B cell (primary cell): ENCODE measurements at regions not wholly inside any gene's neighbourhood (a gene's known extent, or its start where the extent isn't known, plus 50 kb on each side); places are given as distances from the start of the nearest gene placed in this dataset.

Source experiments
- ATAC-seq: fragments of 200-7000 bp; cut with Tn5 transposase; one replicate; pipeline ENCODE4 v1.10.0; 2021; ENCODE audit warnings: low read depth, mild to moderate bottlenecking, moderate number of reproducible peaks, moderate library complexity
- CTCF ChIA-PET: fragments of 350-600 bp; sonication (Branson Sonifier 250); formaldehyde crosslinking; loops from one replicate; lab custom pipeline; 2021; ENCODE audit warnings: antibody characterized with exemption, inconsistent platforms; lab: Charles Lee
- POLR2A ChIA-PET: fragments of 350-600 bp; sonication (Branson Sonifier 250); formaldehyde crosslinking; loops from one replicate; lab custom pipeline; 2021; ENCODE audit warnings: antibody characterized with exemption; lab: Charles Lee
- DNase-seq: peaks from one replicate; pipeline ENCODE4 v3.0.0; 2013
- H2AFZ ChIP-seq: 2 replicates; pipeline ENCODE4 v1.6.1; 2012; ENCODE audit warnings: mild to moderate bottlenecking, low read depth, low read length; ENCODE audit not compliant: insufficient read depth, poor library complexity, severe bottlenecking
- H3K27ac ChIP-seq, 2 donors: 1 replicate in 1 of 2; 2 replicates in 1 of 2; pipeline ENCODE4 v1.5.1; 2012 to 2013; ENCODE audit warnings: low read length in 2 of 2, mild to moderate bottlenecking in 2 of 2, moderate library complexity in 1 of 2
- H3K27me3 ChIP-seq, 4 experiments: fragments of 200-600 bp in 1 of 4; sonication (generic) in 1 of 4; replicated peaks in 1 of 4; 1 replicate in 2 of 4; 2 replicates in 2 of 4; pipeline versions ENCODE4 v1.6.1 to v1.7.0; 2013 to 2016; ENCODE audit warnings: low read length in 3 of 4, mild to moderate bottlenecking in 2 of 4, mixed read lengths in 1 of 4, moderate library complexity in 1 of 4; ENCODE audit not compliant: insufficient read depth in 4 of 4, control insufficient read depth in 3 of 4; ENCODE audit errors: control extremely low read depth in 1 of 4
- H3K36me3 ChIP-seq, 2 experiments: replicated peaks in 1 of 2; 1 replicate in 1 of 2; 2 replicates in 1 of 2; pipeline versions ENCODE4 v1.6.1 to v1.7.1; 2013; ENCODE audit warnings: low read length in 1 of 2; ENCODE audit not compliant: insufficient read depth in 2 of 2, control insufficient read depth in 1 of 2; ENCODE audit errors: control extremely low read depth in 1 of 2, extremely low read depth in 1 of 2
- H3K4me1 ChIP-seq, 2 donors: fragments of 200-600 bp in 1 of 2; sonication (generic) in 1 of 2; 1 replicate in 1 of 2; 2 replicates in 1 of 2; pipeline versions ENCODE4 v1.5.1 to v1.6.1; 2013 to 2017; ENCODE audit warnings: low read length in 2 of 2; ENCODE audit not compliant: control insufficient read depth in 2 of 2, insufficient read depth in 2 of 2
- H3K4me2 ChIP-seq: replicated peaks from 2 replicates; pipeline ENCODE3; 2012; ENCODE audit warnings: mild to moderate bottlenecking, low read depth, low read length; ENCODE audit not compliant: poor library complexity, severe bottlenecking
- H3K4me3 ChIP-seq, 5 experiments: fragments of 200-600 bp in 1 of 5; sonication (generic) in 1 of 5; 1 replicate in 3 of 5; 2 replicates in 2 of 5; pipeline versions ENCODE4 v1.5.1 to v1.7.0; 2011 to 2016; ENCODE audit warnings: low read length in 4 of 5, mild to moderate bottlenecking in 4 of 5, low read depth in 2 of 5, control low read depth in 1 of 5, moderate library complexity in 1 of 5; ENCODE audit not compliant: insufficient read depth in 1 of 5; ENCODE audit errors: control extremely low read depth in 1 of 5, extremely low read depth in 1 of 5
- H3K79me2 ChIP-seq: fragments of 200-600 bp; sonication (generic); one replicate; pipeline ENCODE4 v1.6.0; 2016; ENCODE audit warnings: low read length; ENCODE audit not compliant: control insufficient read depth, insufficient read depth
- H3K9ac ChIP-seq: fragments of 200-600 bp; sonication (generic); 2 replicates; pipeline ENCODE4 v1.6.1; 2017; ENCODE audit warnings: mild to moderate bottlenecking, low read length, moderate library complexity
- H3K9me3 ChIP-seq, 3 donors: one replicate each; pipeline versions ENCODE4 v1.6.1 to v1.7.1; 2013; ENCODE audit warnings: low read length in 2 of 3; ENCODE audit not compliant: control insufficient read depth in 2 of 3, insufficient read depth in 1 of 3; ENCODE audit errors: control extremely low read depth in 1 of 3
- H4K20me1 ChIP-seq: 2 replicates; pipeline ENCODE4 v1.6.0; 2012; ENCODE audit warnings: mild to moderate bottlenecking, low read length; ENCODE audit not compliant: insufficient read depth, control insufficient read depth, poor library complexity, severe bottlenecking
- H3K27ac Mint-ChIP-seq: one replicate; pipeline ENCODE4 v1.8.0; 2021; ENCODE audit warnings: mixed read lengths
- H3K27me3 Mint-ChIP-seq: one replicate; pipeline ENCODE4 v1.8.0; 2021; ENCODE audit warnings: mixed read lengths
- H3K4me1 Mint-ChIP-seq: one replicate; pipeline ENCODE4 v1.8.0; 2021; ENCODE audit warnings: mixed read lengths
- H3K4me3 Mint-ChIP-seq: one replicate; pipeline ENCODE4 v1.8.0; 2021; ENCODE audit warnings: mixed read lengths
- H3K9me3 Mint-ChIP-seq: one replicate; pipeline ENCODE4 v1.8.0; 2022; ENCODE audit warnings: mixed read lengths; ENCODE audit not compliant: insufficient read depth
- CTCF ChIP-seq: fragments of 200-600 bp; IDR thresholded peaks from one replicate; pipeline ENCODE4 v1.8.0; 2022; ENCODE audit warnings: antibody characterized with exemption, mild to moderate bottlenecking
- EZH2 ChIP-seq: IDR thresholded peaks from 2 replicates; pipeline ENCODE4 v1.6.1; 2012; ENCODE audit warnings: borderline replicate concordance, low read depth, mild to moderate bottlenecking, moderate library complexity, low read length; ENCODE audit not compliant: insufficient read depth, poor library complexity, severe bottlenecking
- WGBS: methylation state at CpG from one replicate; pipeline ENCODE4 v1.1.5; 2013; ENCODE audit warnings: missing lambda C conversion rate; ENCODE audit not compliant: insufficient coverage; 5-methylcytosine and 5-hydroxymethylcytosine counted together
- intact Hi-C: fragments of 100-400 bp; cut with micrococcal nuclease; formaldehyde crosslinking; loops from one replicate; pipeline ENCODE4 v1.10.0; 2022

GRCh38 chr14:38012056-38012455 lies 195.6 kb upstream of the SSTR1 start:
- peaks cover 0 to 16% (median 15%) of the 10 kb centered on the region in 3 donors for H3K9me3 ChIP-seq
- Mint-ChIP-seq H3K4me3 (no peak overlapping the region), H3K27ac (no peak overlapping the region), H3K27me3 (no peaks in the 10 kb centered on the region), H3K4me1 (no peaks in the 10 kb centered on the region), H3K9me3 (peaks cover 6% of the 10 kb centered on the region)
- no peaks in the 10 kb centered on the region for H3K27me3 ChIP-seq
- intact Hi-C loops, result no loop called here
- H4K20me1 ChIP-seq, result no peaks in the 10 kb centered on the region
- H3K27ac ChIP-seq, result no peak overlapping the region
- ChIA-PET CTCF (no interaction called here), POLR2A (no interaction called here)
- no peak for DNase-seq
- H3K4me3 ChIP-seq, result no peak overlapping the region
- no peak overlapping the region for H3K9ac ChIP-seq
- H3K79me2 ChIP-seq, result no peaks in the 10 kb centered on the region
- no peak overlapping the region for H3K4me2 ChIP-seq
- TF ChIP-seq CTCF, result no peak
- TF ChIP-seq EZH2, result no peak
- no peak overlapping the region for H2AFZ ChIP-seq
- ATAC-seq, result no peak
- no peaks in the 10 kb centered on the region for H3K36me3 ChIP-seq
- H3K4me1 ChIP-seq, result no peaks in the 10 kb centered on the region

- CTCF ChIA-PET, result no interaction called here
- H3K79me2 ChIP-seq, result no peaks in the 10 kb centered on the region
- Mint-ChIP-seq H3K27me3 (no peaks in the 10 kb centered on the region), H3K9me3 (peaks cover 2% of the 10 kb centered on the region), H3K4me1 (no peaks in the 10 kb centered on the region), H3K27ac (no peak overlapping the region), H3K4me3 (no peak overlapping the region)
- no peaks in the 10 kb centered on the region for H3K27me3 ChIP-seq
- no peaks in the 10 kb centered on the region for H3K4me1 ChIP-seq
- DNase-seq (no peak), ATAC-seq (no peak)
- no peaks in the 10 kb centered on the region for H3K36me3 ChIP-seq
- intact Hi-C loops, result no loop called here
- no peaks in the 10 kb centered on the region for H4K20me1 ChIP-seq
- H3K27ac ChIP-seq, result no peak overlapping the region
- POLR2A ChIA-PET, result no interaction called here
- peaks cover 0 to 15% (median 10%) of the 10 kb centered on the region in 3 donors for H3K9me3 ChIP-seq
- H3K4me3 ChIP-seq, result no peak overlapping the region
- no peak for TF ChIP-seq CTCF
- no peak for TF ChIP-seq EZH2
- WGBS, result 80% methylated on average over 2 of the region's 2 CpGs
- H2AFZ ChIP-seq, result no peak overlapping the region
- no peak overlapping the region for H3K9ac ChIP-seq
- no peak overlapping the region for H3K4me2 ChIP-seq
Observed at GRCh38 chr14:38016497-38016896, 191.2 kb upstream of the SSTR1 start.
